ENCODE measurements at regions not wholly inside any gene's neighbourhood (a gene's known extent, or its start where the extent isn't known, plus 50 kb on each side); places are given as distances from the start of the nearest gene placed in this dataset.

DNA sequence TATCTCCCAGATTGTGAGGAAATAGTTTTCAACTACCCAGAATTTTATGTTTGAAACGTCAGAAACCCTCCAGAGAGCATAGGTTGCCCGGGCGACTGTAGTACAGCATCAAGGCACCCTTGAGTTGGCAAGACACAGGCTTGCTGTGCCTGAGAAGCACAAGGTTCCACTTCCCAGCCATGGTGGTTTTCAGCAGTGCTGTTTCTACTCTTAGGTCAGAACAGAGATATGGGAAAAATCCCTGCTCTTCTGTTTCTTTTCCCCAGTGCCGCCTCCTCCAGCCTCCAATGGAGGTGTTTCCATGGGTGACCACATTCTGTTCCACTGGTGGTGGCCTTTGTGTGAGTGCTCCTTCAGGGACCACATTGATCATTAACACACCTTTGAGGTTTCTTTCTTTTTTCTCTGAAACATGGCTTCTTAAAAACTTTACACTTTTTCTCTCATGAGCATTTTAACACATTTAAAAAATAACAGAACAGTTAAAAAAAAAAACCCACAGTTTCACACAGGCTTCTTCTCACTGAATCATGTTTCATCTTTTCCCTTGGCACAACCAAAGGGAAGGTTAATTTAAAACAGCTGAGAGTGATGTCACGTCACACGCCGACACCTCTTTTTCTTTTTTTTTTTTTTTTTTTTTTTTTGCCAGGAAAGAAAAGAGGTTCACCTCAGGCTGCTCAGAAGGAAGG, 229.3 kb upstream of the HDAC4 start:
- H4K20me1 ChIP-seq (replicated peaks; ENCODE audit: insufficient read depth) = no peaks in the 10 kb centered on the region
- Mint-ChIP-seq H3K27me3 (ENCODE audit: insufficient read depth, low read depth, poor library complexity) (peaks cover 8% of the 10 kb centered on the region), H3K4me3 (no peak overlapping the region), H3K9me3 (peaks cover 4% of the 10 kb centered on the region; the same call in 1 of the 3 replicates), H3K4me1 (peaks cover 23% of the 10 kb centered on the region), H3K27ac (no peak overlapping the region), H3K36me3 (ENCODE audit: low read depth) (no peaks in the 10 kb centered on the region)
- H3K79me2 ChIP-seq (replicated peaks; ENCODE audit: insufficient read depth) = no peaks in the 10 kb centered on the region
- peaks cover 6% of the 10 kb centered on the region; the same call in 1 of the 2 replicates for H3K9me2 ChIP-seq (ENCODE audit: insufficient read depth)
- DNase-seq (ENCODE audit: low spot score) (no peak), ATAC-seq (no peak)
- no peaks in the 10 kb centered on the region for H3F3A ChIP-seq (replicated peaks; ENCODE audit: low read depth)
- peaks cover 7% of the 10 kb centered on the region; the same call in 1 of the 2 replicates for H3K4me1 ChIP-seq (ENCODE audit: insufficient read depth)
- no peak overlapping the region for H2AFZ ChIP-seq
- no peak overlapping the region for H3K27ac ChIP-seq (ENCODE audit: low read depth)
- H3K4me2 ChIP-seq = no peak overlapping the region
- H3K36me3 ChIP-seq (ENCODE audit: insufficient read depth) = no peaks in the 10 kb centered on the region
- H3K4me3 ChIP-seq = no peak overlapping the region
- no peaks in the 10 kb centered on the region for H3K27me3 ChIP-seq (ENCODE audit: insufficient read depth)
- TF ChIP-seq, protein P1, sequence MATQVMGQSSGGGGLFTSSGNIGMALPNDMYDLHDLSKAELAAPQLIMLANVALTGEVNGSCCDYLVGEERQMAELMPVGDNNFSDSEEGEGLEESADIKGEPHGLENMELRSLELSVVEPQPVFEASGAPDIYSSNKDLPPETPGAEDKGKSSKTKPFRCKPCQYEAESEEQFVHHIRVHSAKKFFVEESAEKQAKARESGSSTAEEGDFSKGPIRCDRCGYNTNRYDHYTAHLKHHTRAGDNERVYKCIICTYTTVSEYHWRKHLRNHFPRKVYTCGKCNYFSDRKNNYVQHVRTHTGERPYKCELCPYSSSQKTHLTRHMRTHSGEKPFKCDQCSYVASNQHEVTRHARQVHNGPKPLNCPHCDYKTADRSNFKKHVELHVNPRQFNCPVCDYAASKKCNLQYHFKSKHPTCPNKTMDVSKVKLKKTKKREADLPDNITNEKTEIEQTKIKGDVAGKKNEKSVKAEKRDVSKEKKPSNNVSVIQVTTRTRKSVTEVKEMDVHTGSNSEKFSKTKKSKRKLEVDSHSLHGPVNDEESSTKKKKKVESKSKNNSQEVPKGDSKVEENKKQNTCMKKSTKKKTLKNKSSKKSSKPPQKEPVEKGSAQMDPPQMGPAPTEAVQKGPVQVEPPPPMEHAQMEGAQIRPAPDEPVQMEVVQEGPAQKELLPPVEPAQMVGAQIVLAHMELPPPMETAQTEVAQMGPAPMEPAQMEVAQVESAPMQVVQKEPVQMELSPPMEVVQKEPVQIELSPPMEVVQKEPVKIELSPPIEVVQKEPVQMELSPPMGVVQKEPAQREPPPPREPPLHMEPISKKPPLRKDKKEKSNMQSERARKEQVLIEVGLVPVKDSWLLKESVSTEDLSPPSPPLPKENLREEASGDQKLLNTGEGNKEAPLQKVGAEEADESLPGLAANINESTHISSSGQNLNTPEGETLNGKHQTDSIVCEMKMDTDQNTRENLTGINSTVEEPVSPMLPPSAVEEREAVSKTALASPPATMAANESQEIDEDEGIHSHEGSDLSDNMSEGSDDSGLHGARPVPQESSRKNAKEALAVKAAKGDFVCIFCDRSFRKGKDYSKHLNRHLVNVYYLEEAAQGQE (IDR thresholded peaks at IDR 0.05; ENCODE audit: unreplicated experiment) = no peak
- TF ChIP-seq EZH2 (IDR thresholded peaks at IDR 0.05; ENCODE audit: low read depth, unreplicated experiment) = no peak
- no peak for TF ChIP-seq POLR2AphosphoS5 (IDR thresholded peaks at IDR 0.05; ENCODE audit: low read depth)
- TF ChIP-seq, protein P2, sequence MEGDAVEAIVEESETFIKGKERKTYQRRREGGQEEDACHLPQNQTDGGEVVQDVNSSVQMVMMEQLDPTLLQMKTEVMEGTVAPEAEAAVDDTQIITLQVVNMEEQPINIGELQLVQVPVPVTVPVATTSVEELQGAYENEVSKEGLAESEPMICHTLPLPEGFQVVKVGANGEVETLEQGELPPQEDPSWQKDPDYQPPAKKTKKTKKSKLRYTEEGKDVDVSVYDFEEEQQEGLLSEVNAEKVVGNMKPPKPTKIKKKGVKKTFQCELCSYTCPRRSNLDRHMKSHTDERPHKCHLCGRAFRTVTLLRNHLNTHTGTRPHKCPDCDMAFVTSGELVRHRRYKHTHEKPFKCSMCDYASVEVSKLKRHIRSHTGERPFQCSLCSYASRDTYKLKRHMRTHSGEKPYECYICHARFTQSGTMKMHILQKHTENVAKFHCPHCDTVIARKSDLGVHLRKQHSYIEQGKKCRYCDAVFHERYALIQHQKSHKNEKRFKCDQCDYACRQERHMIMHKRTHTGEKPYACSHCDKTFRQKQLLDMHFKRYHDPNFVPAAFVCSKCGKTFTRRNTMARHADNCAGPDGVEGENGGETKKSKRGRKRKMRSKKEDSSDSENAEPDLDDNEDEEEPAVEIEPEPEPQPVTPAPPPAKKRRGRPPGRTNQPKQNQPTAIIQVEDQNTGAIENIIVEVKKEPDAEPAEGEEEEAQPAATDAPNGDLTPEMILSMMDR (conservative IDR thresholded peaks at IDR 0.05; ENCODE audit: low read depth in 2 of 2) = no peak
- TF ChIP-seq ZNF331 (CRISPR knock-in tag; IDR thresholded peaks at IDR 0.05; ENCODE audit: low read depth) = no peak
- TF ChIP-seq, protein P3, sequence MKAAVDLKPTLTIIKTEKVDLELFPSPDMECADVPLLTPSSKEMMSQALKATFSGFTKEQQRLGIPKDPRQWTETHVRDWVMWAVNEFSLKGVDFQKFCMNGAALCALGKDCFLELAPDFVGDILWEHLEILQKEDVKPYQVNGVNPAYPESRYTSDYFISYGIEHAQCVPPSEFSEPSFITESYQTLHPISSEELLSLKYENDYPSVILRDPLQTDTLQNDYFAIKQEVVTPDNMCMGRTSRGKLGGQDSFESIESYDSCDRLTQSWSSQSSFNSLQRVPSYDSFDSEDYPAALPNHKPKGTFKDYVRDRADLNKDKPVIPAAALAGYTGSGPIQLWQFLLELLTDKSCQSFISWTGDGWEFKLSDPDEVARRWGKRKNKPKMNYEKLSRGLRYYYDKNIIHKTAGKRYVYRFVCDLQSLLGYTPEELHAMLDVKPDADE (IDR thresholded peaks at IDR 0.05) = no peak
- no peak for TF ChIP-seq ZNF114 (CRISPR knock-in tag; IDR thresholded peaks at IDR 0.05)
- TF ChIP-seq EZH2phosphoT487 (IDR thresholded peaks at IDR 0.05; ENCODE audit: unreplicated experiment) = no peak
- TF ChIP-seq CREB1 (CRISPR knock-in tag; IDR thresholded peaks at IDR 0.05; ENCODE audit: low read depth) = no peak
- no peak for TF ChIP-seq STAT1 (IDR thresholded peaks at IDR 0.05; ENCODE audit: unreplicated experiment)
